HCT116 (cell line): ENCODE measurements at regions not wholly inside any gene's neighbourhood (a gene's known extent, or its start where the extent isn't known, plus 50 kb on each side); places are given as distances from the start of the nearest gene placed in this dataset.

Experiments
- ATAC-seq: fragments of 200-7000 bp; cut with Tn5 transposase; 2 replicates; pipeline ENCODE4 v1.9.1; 2020; ENCODE audit warnings: mild to moderate bottlenecking, moderate library complexity
- BruUV-seq: library from RNA; stranded (reverse); fragments of 400-500 nt; replicated peaks from 2 replicates; lab custom pipeline; 2021; lab: Mats Ljungman, UMichigan
- CTCF ChIA-PET: fragments of 300-600 bp; sonication (Branson Sonifier 250); formaldehyde crosslinking; loops from one replicate; lab custom pipeline; 2021; ENCODE audit warnings: antibody characterized with exemption; lab: Charles Lee
- POLR2A ChIA-PET: fragments of 300-600, 350-600 bp; sonication (Branson Sonifier 250); formaldehyde crosslinking; loops from one replicate; lab custom pipeline; 2021; ENCODE audit warnings: antibody characterized with exemption; lab: Charles Lee
- RAD21 ChIA-PET, 2 experiments: fragments of 300-600 bp; sonication (Branson Sonifier 250); formaldehyde crosslinking; loops; one replicate each; lab custom pipeline; 2023; ENCODE audit warnings: low total read pairs in 2 of 2; ENCODE audit not compliant: uncharacterized antibody in 2 of 2, unreplicated experiment in 2 of 2, low non-redundant PET in 1 of 2; lab: Charles Lee
- DNase-seq: peaks from one replicate; pipeline ENCODE4 v3.0.0-alpha.2; 2010; ENCODE audit warnings: low read depth, low spot score
- H2AFZ ChIP-seq: fragments of 200-600 bp; shearing (Covaris generic), sonication (generic); 2 replicates; pipeline ENCODE4 v1.6.1; 2017; ENCODE audit warnings: low read depth, mixed run types, mixed read lengths, antibody characterized with exemption, low read length; ENCODE audit not compliant: poor library complexity, severe bottlenecking
- H3K27ac ChIP-seq: 2 replicates; pipeline ENCODE4 v1.5.1; 2012; ENCODE audit warnings: low read depth, low read length
- H3K27me3 ChIP-seq: fragments of 200-600 bp; sonication (generic); 2 replicates; pipeline ENCODE4 v1.6.1; 2016; ENCODE audit warnings: mixed run types, low read length, mixed read lengths; ENCODE audit not compliant: insufficient read depth
- H3K36me3 ChIP-seq, 2 experiments: fragments of 200-500 bp in 1 of 2; fragments of 200-600 bp in 1 of 2; sonication (Bioruptor generic) in 1 of 2; sonication (generic) in 1 of 2; 2 replicates each; pipeline versions ENCODE4 v1.5.1 to v1.6.1; 2014 to 2016; ENCODE audit warnings: low read length in 2 of 2, inconsistent platforms in 1 of 2, mixed read lengths in 1 of 2, mixed run types in 1 of 2; ENCODE audit not compliant: insufficient read depth in 2 of 2, control insufficient read depth in 1 of 2
- H3K4me1 ChIP-seq, 2 experiments: fragments of 200-600 bp in 1 of 2; sonication (generic) in 1 of 2; 2 replicates each; pipeline versions ENCODE4 v1.5.1 to v1.6.1; 2012 to 2017; ENCODE audit warnings: low read length in 2 of 2, inconsistent platforms in 1 of 2, mild to moderate bottlenecking in 1 of 2, mixed read lengths in 1 of 2, mixed run types in 1 of 2, moderate library complexity in 1 of 2; ENCODE audit not compliant: insufficient read depth in 2 of 2, control insufficient read depth in 1 of 2
- H3K4me2 ChIP-seq: fragments of 200-600 bp; sonication (generic); 2 replicates; pipeline ENCODE4 v1.6.1; 2017; ENCODE audit warnings: mixed run types, low read length, mixed read lengths
- H3K4me3 ChIP-seq, 2 experiments: fragments of 200-600 bp in 1 of 2; sonication (generic) in 1 of 2; replicated peaks in 1 of 2; 2 replicates each; pipeline ENCODE4 v1.5.1; 2011 to 2016; ENCODE audit warnings: low read length in 2 of 2, control low read depth in 1 of 2, low read depth in 1 of 2, mild to moderate bottlenecking in 1 of 2, mixed read lengths in 1 of 2, mixed run types in 1 of 2
- H3K79me2 ChIP-seq: fragments of 200-600 bp; sonication (generic); 2 replicates; pipeline ENCODE4 v1.6.1; 2017; ENCODE audit warnings: mild to moderate bottlenecking, mixed run types, low read length, moderate library complexity, mixed read lengths; ENCODE audit not compliant: insufficient read depth
- H3K9ac ChIP-seq: fragments of 200-600 bp; sonication (generic); 2 replicates; pipeline ENCODE4 v1.6.1; 2016; ENCODE audit warnings: low read length, mixed read lengths
- H3K9me2 ChIP-seq: fragments of 200-600 bp; sonication (generic), shearing (Covaris generic); 2 replicates; pipeline ENCODE4 v1.6.1; 2017; ENCODE audit warnings: mixed run types, mild to moderate bottlenecking, moderate library complexity; ENCODE audit not compliant: insufficient read depth
- H3K9me3 ChIP-seq, 2 experiments: fragments of 200-500 bp in 1 of 2; fragments of 200-600 bp in 1 of 2; sonication (Bioruptor generic) in 1 of 2; sonication (generic) in 1 of 2; 2 replicates each; pipeline ENCODE4 v1.6.1; 2014 to 2017; ENCODE audit warnings: low read length in 2 of 2, mixed read lengths in 2 of 2, inconsistent platforms in 1 of 2, low read depth in 1 of 2, mild to moderate bottlenecking in 1 of 2, mixed run types in 1 of 2, moderate library complexity in 1 of 2; ENCODE audit not compliant: control insufficient read depth in 1 of 2, insufficient read depth in 1 of 2
- H4K20me1 ChIP-seq: fragments of 200-600 bp; sonication (generic), shearing (Covaris generic); 2 replicates; pipeline ENCODE4 v1.6.1; 2017; ENCODE audit warnings: mixed run types, mild to moderate bottlenecking, moderate library complexity; ENCODE audit not compliant: insufficient read depth
- ATF3 ChIP-seq: IDR thresholded peaks from 2 replicates; pipeline ENCODE4 v1.6.1; 2012
- CBX3 ChIP-seq: IDR thresholded peaks from 2 replicates; pipeline ENCODE4 v1.6.1; 2012; ENCODE audit warnings: low read depth
- CEBPB ChIP-seq: IDR thresholded peaks from 2 replicates; pipeline ENCODE4 v1.6.1; 2012; ENCODE audit warnings: low read depth
- CTCF ChIP-seq, 3 experiments: fragments of 200-600 bp in 1 of 3; sonication (generic) in 1 of 3; IDR thresholded peaks in 2 of 3; conservative IDR thresholded peaks in 1 of 3; 2 replicates each; pipeline ENCODE4 v1.5.1; 2012 to 2017; ENCODE audit warnings: low read depth in 2 of 3, low read length in 2 of 3, antibody characterized with exemption in 1 of 3, borderline replicate concordance in 1 of 3, control low read depth in 1 of 3, mild to moderate bottlenecking in 1 of 3, mixed read lengths in 1 of 3, mixed run types in 1 of 3, moderate library complexity in 1 of 3; ENCODE audit not compliant: insufficient read depth in 1 of 3
- EGR1 ChIP-seq: IDR thresholded peaks from 2 replicates; pipeline ENCODE4 v1.6.1; 2012; ENCODE audit warnings: low read depth
- ELF1 ChIP-seq: IDR thresholded peaks from 2 replicates; pipeline ENCODE4 v1.6.1; 2012; ENCODE audit warnings: low read depth, borderline replicate concordance
- EZH2 ChIP-seq: fragments of 200-600 bp; sonication (generic); IDR thresholded peaks from 2 replicates; pipeline ENCODE4 v1.6.1; 2017; ENCODE audit warnings: antibody characterized with exemption, mixed run types
- EZH2phosphoT487 ChIP-seq: fragments of 200-600 bp; IDR thresholded peaks from 2 replicates; pipeline ENCODE4 v1.6.1; 2018; ENCODE audit warnings: antibody characterized with exemption, borderline replicate concordance
- FOSL1 ChIP-seq: IDR thresholded peaks from 2 replicates; pipeline ENCODE4 v1.6.1; 2012; ENCODE audit warnings: low read depth
- JUND ChIP-seq: IDR thresholded peaks from 2 replicates; pipeline ENCODE4 v1.6.1; 2012
- POLR2A ChIP-seq: IDR thresholded peaks from 2 replicates; pipeline ENCODE4 v1.7.0; 2011; ENCODE audit warnings: borderline replicate concordance; ENCODE audit not compliant: insufficient read depth, insufficient read length; ENCODE audit errors: extremely low read depth
- POLR2AphosphoS5 ChIP-seq: IDR thresholded peaks from 2 replicates; pipeline ENCODE4 v1.6.1; 2011; ENCODE audit warnings: mild to moderate bottlenecking, low read depth, low read length, moderate library complexity
- REST ChIP-seq: IDR thresholded peaks from 2 replicates; pipeline ENCODE4 v1.6.1; 2012; ENCODE audit warnings: low read depth
- SIN3A ChIP-seq: IDR thresholded peaks from 2 replicates; pipeline ENCODE4 v1.6.1; 2012; ENCODE audit warnings: low read depth
- SP1 ChIP-seq: IDR thresholded peaks from 2 replicates; pipeline ENCODE4 v1.6.1; 2012; ENCODE audit warnings: low read depth
- YY1 ChIP-seq: IDR thresholded peaks from 2 replicates; pipeline ENCODE4 v1.6.1; 2011; ENCODE audit warnings: low read length, low read depth, moderate library complexity, mild to moderate bottlenecking; ENCODE audit not compliant: insufficient replicate concordance; ENCODE audit errors: extremely low read depth
- ZNF274 ChIP-seq: fragments of 200-500 bp; sonication (Bioruptor generic); IDR thresholded peaks from 2 replicates; pipeline ENCODE4 v1.6.1; 2014; ENCODE audit warnings: mild to moderate bottlenecking, low read depth, low read length, inconsistent platforms
- intact Hi-C: fragments of 100-400 bp; cut with micrococcal nuclease; formaldehyde crosslinking; loops from 2 replicates; pipeline ENCODE4 v1.10.0; 2022

- CTCF ChIA-PET = no interaction called here
- no peaks in the 10 kb centered on the region for H3K9me3 ChIP-seq
- H3K36me3 ChIP-seq = no peaks in the 10 kb centered on the region
- no peak for DNase-seq
- POLR2A ChIA-PET = interaction anchor here (0.6 kb wide), 1 partner anchor 19 kb away, joined by 3 read pairs; no protein-coding TSS in a partner anchor
- H2AFZ ChIP-seq = no peak overlapping the region
- no peaks in the 10 kb centered on the region for H3K27me3 ChIP-seq
- H3K27ac ChIP-seq = no peak overlapping the region
- TF ChIP-seq ZNF274 = no peak
- TF ChIP-seq POLR2AphosphoS5 = no peak
- no peak for TF ChIP-seq JUND
- TF ChIP-seq YY1 = no peak
- no peak for TF ChIP-seq POLR2A
- no peak for TF ChIP-seq EZH2
- TF ChIP-seq SIN3A = no peak
- no peak for TF ChIP-seq REST
- no peak for TF ChIP-seq FOSL1
- TF ChIP-seq SP1 = no peak
- TF ChIP-seq EGR1 = no peak
- no peak for TF ChIP-seq CEBPB
- no peak for TF ChIP-seq CBX3
- TF ChIP-seq ELF1 = no peak
- TF ChIP-seq ATF3 = no peak
- no peak for TF ChIP-seq EZH2phosphoT487
- no peak for TF ChIP-seq CTCF (IDR thresholded peaks at IDR 0.05 in 2 of 3, conservative IDR thresholded peaks at IDR 0.05 in 1 of 3; ENCODE audit: borderline replicate concordance in 1 of 3, insufficient read depth in 1 of 3, low read depth in 2 of 3, low read length in 2 of 3)
- ATAC-seq = no peak
- no peaks in the 10 kb centered on the region for H3K4me1 ChIP-seq
- no TSS peak for BruUV-seq
- RAD21 ChIA-PET = no interaction called here
- intact Hi-C loops = no loop called here
- no peaks in the 10 kb centered on the region for H4K20me1 ChIP-seq
- H3K4me2 ChIP-seq = no peak overlapping the region
- no peak overlapping the region for H3K4me3 ChIP-seq
- H3K79me2 ChIP-seq = no peaks in the 10 kb centered on the region
- no peak overlapping the region for H3K9ac ChIP-seq
- H3K9me2 ChIP-seq = no peaks in the 10 kb centered on the region
These were observed 299.3 kb upstream of the POU5F2 start for GRCh38 chr5:94040591-94041148.
